Stimulated activated CD8-positive, alpha-beta memory T cell treated with anti-CD3 and anti-CD28 coated beads, Interleukin-7, amount 100 ng/mL, for 1 hour (primary cell): ENCODE measurements at regions not wholly inside any gene's neighbourhood (a gene's known extent, or its start where the extent isn't known, plus 50 kb on each side); places are given as distances from the start of the nearest gene placed in this dataset.
"Not testable (repeated sequence)": the region's sequence is repeated elsewhere in the genome, so short reads cannot be mapped to it uniquely, and the experiment has no call there.

Experiments used
- DNase-seq, 2 donors: peaks; one replicate each; pipeline ENCODE4 v3.0.0-alpha.2; 2020; ENCODE audit warnings: low read depth in 2 of 2

DNA sequence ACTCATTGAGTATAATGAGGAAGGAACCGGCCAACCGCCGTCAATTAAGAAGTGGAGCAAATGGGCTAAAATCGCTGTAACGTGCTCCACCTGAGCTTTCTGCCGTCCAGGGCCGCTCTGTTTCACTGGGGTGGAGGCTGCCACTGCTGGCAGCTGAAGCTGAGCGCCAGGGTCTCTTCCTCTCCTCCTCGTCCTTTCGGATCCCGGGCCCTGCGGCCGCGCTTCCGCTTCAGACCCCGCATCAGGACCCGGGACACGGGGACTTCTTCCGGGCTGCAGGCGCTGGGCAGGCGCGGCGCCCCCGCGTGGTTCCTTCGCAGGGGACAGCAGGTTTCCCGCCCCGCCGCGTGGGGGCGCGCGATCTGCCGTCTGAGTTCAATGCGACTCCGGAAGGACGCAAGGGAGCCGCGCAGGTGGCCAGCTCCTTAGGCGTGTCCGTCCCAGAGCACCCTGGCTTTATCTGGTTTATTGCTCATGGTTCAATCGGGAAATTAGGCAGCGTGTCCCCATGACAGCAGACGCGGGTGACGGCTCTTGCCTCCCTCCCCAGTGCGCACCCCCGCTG is 519.8 kb downstream of the TRIML1 start:
- no peak for DNase-seq

DNA sequence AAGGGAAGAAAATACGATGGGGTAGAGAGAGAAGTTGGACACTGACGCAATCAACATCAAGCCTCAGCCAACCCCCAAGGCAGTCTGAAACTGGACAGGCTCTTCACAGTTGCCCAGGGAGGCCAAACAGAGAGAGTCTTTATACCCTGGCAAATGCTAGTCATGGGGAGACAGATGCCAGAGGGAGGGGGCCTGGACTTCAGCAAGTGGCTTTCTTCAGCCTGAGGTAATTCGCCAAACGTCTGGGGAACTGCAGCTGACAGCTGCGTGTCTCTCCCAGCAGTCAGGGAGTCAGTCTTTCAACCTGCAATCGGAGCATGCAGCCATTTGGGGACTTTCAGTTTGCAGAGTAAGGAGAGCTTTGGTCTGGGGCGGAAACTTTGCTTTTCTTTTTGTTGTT is 521.6 kb downstream of the TRIML1 start:
- DNase-seq: no peak

DNA sequence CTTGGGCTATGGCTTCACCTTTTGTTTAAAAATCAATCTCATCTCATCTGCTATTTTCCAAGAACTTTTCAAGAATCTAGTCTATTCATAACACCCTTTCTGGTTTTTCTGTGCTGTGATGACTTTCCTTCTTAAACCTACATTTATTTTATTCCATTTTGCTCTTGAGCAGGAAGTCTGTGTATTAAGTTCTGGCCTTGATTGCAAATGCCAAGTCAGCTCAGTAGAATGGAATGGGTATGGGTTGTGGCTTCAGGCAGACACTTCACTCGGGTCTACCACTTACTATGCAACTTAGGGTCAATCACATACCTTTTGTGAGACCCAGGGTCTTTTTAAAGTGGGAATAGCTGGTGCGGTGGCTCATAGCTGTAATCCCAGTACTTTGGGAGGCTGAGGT is 522.3 kb downstream of the TRIML1 start:
- DNase-seq: no peak

DNA sequence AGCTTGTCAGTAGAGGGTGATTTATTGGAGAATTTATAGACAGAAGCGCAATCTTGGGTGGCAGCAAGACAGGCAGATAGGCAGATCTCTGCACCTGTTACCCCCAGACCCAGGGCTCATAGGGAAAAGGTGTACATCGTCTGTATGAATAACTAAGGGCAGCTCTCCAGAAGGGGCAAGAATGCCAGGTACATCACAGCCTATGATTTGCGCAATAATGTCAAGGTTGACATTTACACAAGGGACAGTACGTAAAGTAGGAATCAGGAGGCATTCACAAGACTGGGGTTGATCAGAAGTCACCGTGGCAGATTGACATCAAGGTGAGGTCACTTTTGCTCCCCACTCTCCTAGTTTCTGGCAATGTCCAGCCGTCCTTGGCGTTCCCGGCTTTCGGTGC is 524.1 kb downstream of the TRIML1 start:
- no peak for DNase-seq

DNA sequence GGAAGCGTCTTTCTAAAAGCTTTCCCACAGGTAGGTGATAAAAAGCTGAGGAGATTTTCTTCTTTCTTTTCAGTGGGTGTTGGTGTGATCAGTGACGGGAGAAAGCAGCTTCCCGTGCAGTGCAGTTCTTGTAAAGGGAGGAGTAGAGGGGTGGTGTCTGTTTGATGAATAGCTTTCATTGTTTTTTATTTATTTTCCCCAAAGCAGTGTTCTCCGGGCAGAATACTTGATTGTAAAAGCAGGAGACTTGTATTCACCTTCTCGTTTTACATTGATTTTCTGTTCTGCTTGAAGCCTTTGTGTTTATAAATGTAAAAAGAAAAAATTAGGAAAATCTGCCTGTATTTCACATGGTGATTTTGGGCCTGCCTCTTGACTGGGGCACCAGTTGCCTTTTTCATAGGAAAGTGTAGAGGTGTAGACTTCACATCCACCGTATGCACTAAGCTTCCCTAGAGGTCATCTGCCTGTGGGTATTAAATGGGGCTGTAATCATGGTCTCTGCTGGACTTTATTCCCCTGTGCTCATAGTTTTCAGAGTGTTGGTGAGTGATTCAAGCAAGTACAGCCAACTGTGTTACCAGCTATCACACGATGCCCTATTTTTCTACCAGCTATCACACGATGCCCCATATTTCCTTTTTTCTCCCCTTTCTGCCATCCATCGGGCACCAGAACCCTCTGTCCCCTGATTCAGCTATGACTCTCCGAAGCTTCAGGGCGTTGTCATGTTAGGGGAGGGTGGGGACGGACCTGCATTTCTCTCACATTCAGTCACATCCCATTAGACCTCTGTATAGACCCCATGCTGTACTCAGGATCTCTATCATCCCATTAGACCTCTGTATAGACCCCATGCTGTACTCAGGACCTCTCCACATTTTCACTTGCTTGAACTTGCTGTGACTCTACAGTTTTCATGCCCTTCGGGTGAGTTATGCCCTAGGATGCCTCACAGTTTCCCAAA is 526.5 kb downstream of the TRIML1 start:
- DNase-seq: no peak

DNA sequence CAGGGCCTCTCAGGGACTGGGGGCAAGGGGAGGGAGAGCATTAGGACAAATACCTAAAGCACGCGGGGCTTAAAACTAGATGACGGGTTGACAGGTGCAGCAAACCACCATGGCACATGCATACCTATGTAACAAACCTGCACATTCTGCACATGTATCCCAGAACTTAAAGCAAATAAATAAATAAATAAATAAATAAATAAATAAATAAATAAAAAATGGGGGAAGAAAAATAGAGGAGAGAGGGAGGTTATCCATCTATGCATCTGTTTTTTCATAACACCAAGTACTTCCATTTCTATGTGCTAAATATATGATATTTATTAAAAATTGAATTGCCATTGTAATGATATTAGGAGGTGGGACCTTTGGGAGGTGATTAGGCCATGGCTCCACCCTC is 539.5 kb downstream of the TRIML1 start:
- not testable (repeated sequence) for DNase-seq

DNA sequence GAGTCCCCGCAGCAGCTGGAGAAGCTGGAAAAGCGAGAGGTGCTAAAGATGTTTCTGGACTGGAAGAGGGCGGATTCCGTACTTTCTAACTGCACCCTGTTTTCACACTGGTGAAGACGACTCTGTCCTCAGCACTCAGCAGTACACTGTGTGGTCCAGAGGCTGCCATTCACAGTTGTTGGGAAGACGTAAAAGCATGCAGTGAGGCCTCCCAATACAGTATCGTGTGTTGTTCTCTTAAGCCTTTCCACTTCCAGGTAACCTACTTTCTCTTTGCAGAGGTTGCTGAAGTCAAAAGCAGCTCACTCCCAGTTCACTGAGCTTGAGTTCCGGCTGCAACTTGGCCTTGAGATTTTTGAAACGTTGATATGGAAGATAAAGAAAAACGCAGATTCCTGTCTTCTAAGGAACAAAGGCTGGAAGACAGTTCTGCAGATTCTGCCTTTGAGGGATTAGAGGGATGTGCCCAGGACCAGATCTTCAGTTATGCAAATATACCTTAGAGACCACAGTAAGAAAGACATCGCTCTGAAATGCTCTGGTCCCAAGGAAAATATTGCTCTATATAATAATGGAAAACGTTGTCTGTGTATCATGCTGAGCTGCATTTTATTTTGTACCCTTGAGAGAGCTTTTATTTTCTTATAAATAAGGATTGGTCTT is 540.9 kb downstream of the TRIML1 start:
- DNase-seq: no peak

DNA sequence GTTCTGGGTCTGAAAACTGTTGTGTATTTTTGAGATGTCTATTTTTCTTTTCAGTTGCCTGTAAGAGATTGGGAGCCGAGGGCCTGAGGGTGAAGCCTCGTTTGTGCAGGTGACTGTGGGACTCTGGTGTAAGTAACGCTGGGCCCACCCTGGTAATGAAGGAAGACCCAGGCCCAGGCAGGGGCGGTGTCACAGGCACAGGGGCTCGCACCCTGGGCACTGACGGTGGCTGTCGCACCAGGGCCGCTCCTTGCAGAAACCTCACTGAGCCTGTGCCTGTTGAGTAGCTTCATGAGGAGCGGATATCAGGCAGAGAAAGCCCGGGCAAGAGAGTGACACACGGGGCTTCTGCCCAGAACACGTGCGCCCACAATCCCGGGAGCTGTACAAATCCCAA is 541.4 kb downstream of the TRIML1 start:
- no peak for DNase-seq

DNA sequence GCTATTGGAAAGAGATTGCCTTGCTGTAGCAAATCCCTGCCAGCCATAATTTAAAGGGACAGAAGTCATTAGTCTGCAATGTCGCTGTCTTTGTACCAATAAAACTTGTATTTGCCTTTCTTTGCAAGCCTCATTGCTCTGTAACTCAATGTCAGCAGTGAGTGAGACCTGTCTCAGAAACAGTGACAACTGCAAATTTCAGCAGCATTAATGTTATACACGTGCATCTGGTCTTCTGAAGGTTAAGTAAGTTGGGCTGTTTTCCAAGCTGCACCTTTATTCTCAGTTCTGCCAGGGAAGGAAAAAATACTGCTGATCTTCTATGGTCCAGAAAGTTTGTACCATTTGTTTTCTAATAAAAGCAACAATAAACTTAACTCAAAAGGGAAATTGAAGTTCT is 543.1 kb downstream of the TRIML1 start:
- DNase-seq: no peak

DNA sequence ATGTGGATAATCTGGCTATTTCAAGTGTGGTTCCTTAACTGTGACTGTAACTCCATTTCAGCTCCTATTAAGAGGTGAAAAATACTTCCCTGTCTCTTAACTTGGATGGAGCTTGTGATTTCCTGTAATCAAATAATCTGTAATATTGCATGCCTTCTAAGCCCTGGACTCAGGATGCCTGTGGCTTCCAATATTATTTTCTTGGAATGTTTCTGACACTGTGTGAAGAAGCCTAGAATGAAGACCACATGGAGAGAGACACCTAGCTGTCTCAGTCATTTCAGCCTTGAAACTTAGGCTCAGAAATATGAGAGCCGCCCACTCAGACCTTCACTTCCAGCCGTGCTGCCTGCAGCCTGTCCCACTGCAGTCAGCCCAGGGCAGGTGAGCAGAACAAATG is 544.3 kb downstream of the TRIML1 start:
- no peak for DNase-seq

DNA sequence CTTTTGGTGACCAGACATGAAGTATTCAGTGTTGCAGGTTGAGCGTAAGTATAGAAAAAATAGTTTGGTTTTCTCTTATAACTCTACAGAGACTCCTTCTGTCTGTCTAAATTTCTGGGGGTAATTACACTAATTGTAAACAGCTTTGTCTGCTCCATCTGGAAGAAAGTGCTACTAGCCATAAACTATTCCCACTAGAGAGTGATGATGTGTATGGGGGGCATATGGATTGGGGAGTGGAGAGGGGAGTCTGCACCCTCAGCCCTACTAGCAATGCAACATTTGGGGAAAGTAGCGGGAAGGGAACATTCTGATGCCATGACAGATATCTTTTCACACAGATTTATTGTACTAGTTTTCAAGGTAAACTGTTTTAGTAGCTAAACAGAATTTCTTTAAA is 549.7 kb downstream of the TRIML1 start:
- no peak for DNase-seq

DNA sequence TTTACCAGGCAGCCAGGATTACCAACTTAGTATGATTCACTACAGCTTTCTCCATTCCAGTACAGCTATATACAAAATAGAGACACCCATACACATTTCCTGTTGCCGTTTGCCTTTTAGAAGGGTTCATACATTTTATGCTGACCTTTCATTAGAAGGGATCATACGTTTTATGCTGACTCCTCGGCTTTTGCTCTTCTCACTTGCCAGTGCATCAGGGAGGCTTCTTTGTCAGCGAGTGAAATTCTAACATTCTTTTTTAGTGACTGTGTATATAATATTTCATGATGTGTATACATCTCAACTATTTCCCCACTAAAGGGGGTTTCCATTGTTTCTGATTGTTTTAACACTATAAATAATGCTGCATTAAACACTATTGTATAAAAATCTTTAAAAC is 552.6 kb downstream of the TRIML1 start:
- no peak for DNase-seq

DNA sequence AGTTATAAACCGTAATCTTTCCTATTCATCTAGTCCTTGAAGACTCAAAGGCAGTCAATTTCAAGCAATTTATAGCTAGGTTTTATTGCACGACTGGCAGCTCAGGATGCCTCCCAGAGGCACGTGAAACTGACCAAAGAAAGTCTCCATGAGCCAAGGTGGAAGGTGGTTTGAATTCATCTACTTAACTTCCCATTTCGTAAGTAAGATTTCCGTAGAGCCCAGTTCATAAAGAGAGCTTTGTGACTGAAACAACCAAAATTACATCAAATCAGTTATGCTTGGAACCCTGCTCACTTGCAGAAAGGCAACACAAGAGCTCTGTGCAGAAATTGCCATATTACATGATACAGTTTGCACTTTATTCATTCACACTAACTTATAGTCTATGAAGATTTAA is 556.0 kb downstream of the TRIML1 start:
- no peak for DNase-seq

DNA sequence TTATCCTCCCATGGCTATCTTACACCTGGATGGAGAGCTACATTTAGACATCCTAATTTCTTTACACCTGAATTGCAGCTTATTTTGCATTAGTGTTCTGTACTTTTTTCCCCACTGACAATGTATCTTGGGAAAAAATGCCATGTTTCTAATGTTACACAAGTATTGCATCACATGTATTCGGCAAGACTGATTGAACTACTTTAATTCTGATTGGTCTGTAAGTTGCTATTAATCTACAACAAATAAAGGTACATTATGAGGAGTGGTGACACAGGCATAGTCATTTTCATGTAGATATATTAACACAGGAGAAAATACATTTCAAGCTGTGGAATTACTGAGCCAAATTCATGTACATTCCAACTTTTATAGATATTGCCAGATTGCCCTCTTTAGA is 558.0 kb downstream of the TRIML1 start:
- no peak for DNase-seq

DNA sequence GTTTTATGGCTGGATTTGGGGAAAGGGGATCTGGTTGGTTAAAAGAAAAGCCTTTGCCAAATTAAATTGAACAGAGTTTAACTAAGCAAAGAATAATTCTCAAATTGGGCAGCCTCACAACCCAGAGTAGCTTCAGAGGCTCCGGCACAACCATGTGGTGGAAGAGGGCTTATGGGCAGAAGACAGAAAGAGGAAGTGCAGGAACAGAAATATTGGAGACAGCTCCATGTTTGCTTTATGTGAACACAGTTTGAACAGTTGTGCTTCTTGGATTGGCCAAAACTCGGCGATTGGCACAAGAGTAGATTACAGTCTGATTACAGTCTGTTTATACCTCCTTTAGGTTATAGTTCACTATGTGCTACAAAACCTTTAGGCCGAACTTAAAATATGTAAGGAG is 562.7 kb downstream of the TRIML1 start:
- DNase-seq: no peak

DNA sequence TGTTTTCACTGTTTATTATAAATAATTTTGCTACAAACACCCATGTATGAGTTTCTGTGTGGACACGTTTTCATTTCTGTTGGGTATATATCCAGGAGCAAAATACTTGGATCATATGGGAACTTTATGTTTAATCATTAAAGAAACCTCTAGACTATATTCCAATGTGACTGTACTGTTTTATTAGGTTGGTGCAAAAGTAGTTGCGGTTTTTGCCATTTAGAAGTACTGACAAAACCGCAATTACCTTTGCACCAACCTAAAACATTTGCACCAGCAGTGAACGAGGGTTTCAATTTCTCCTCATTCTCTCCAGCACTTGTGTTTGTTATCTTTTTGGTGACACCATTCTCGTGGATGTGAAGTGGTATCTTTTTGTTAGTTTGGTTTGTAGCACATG is 565.0 kb downstream of the TRIML1 start:
- no peak for DNase-seq

DNA sequence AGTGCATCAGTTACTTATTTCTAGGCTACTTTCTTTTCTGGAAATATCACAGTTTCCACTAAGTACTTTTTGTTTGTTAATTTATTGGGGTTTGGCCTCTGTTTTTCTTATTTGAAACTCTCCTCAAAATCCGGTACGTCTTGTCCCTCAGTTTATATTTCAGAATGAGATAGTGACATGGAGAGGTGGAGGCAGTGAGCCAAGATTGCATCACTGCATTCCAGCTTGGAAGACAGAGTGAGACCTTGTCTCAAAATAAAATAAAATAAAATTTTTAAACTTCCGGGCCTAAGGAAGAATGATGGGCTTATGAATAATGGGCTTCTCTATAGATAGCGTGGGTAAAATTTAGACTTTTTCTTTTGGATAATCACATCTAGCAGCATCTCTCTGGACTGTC is 567.8 kb downstream of the TRIML1 start:
- no peak for DNase-seq

DNA sequence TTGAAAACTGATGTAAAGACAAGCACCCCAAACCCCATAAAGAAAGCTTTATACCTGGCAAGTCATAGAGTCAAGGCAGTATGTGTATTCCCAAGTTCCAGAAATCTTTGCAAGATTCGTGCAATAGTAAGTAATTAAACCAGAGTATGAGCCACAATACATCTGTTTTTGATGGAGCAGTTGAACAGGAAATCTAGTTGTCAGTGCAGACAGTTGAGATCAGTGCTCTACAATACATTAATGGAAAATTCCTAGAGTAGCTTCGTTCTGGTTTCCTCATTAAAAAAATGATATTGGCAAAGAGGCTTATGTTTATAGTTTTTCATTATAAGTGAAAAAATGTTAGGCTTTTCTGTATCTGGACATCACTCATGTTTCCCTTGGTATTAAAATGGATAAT is 575.3 kb downstream of the TRIML1 start:
- DNase-seq: no peak

DNA sequence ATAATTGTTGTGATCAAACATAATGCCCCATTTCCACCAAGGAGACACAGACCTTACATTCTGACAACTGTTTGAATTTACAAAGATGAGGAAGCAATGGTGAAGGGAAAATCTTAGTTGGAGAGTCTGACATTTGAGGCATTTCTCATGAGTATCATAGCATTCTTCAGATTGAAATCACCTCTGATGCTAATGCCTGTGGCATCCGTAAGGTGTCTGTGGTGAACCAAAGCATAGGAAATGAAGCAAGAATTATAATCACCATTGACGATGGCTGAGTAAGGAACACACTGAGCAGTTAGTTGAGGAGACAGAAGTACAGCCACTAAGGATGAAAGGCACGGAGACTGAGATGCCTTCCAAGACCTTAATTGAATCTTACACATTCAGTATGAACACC is 575.7 kb downstream of the TRIML1 start:
- DNase-seq: no peak

DNA sequence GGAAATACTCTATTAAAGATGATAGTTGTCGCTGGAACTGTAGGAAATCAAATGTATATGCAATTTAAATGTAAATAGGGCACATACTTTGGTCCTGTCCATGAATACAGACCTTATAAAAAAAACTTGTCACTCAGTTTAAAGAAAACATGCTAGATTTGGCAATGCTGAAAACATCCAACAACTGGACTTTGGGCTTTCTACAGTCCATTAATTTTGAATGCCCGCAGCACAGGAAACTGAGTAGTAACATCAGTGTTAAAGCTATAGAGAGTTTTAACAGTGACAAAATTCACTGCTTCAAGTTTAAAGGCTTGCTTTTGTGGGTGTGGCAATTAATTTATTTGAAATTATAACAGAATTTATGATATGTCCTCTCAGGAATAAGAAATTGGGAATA is 578.4 kb downstream of the TRIML1 start:
- DNase-seq: no peak

DNA sequence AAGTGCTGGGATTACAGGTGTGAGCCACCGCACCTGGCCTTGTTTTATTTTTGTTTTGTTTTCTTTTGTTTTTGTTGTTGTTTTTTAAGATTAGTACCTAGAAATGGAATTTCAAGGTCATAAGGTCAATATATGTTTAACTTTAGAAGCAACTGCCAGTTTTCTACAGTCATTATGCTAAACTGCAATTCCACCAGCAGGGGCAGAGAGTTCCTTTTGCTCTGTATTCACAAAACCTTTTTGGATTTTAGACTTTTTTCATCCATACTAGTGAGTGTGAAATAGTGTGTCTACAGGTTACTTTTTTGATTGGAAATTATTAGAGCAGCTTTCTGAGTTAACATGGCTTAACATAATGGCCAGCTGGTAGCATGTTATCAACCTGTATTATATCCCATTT is 580.6 kb downstream of the TRIML1 start:
- DNase-seq: no peak

DNA sequence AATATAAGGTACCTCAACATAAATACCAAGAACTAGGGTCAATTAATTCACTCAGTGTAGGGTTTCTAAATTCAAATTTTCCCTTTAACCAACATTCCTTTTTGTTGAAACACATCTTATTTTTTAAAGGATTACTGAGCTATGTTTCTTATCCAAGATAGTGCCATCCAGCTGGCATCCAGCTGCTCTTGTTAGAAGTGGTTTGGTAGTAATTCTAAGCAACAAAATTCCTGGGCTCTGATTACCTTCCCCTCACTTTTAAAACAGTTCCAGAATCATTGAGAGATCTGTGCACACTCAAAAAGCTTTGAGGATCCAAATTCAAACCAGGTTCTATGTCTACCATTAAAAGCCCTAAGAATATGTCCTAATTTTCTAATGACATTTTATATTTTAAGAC is 583.7 kb downstream of the TRIML1 start:
- DNase-seq: no peak

DNA sequence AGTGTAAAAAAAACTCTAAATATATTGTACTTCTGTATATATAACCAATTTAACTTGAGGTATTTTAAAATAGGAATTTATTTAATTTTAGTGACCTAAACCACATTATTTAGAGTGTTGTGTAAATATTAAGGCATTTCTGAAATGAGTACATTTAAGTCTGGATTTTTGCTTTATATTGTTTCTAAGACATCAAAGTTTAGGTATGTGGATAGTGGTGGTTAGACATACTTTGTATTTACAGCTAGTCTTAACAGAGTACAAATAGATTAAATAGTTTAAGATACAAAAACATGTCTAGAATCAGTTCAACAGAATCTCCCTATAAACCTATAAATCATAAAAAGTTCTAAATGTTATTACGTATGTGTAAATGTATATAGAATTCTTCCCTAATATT is 588.5 kb downstream of the TRIML1 start:
- DNase-seq: no peak
